ENCODE measurements at regions not wholly inside any gene's neighbourhood (a gene's known extent, or its start where the extent isn't known, plus 50 kb on each side); places are given as distances from the start of the nearest gene placed in this dataset.

DNA sequence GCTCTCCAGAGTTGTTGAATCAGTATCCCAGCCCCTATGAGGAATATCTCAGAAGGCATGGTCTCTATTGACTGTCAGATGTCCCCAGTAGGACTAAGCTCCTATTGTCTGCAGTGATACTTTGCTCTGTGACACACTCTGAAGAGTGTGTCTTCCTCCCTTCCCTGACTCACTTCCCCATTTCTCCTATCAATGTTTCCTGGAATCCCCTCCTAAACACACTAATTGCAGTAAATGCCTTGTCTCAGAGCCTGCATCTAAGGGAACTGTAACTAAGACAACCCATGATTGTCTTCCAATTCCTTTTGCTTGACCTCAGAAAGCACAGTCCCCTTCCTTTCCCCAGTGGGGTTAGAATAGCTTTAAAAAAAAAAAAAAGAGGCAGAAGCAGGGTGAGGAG lies 397.3 kb upstream of the PROK2 start:
- TF ChIP-seq, protein P1, sequence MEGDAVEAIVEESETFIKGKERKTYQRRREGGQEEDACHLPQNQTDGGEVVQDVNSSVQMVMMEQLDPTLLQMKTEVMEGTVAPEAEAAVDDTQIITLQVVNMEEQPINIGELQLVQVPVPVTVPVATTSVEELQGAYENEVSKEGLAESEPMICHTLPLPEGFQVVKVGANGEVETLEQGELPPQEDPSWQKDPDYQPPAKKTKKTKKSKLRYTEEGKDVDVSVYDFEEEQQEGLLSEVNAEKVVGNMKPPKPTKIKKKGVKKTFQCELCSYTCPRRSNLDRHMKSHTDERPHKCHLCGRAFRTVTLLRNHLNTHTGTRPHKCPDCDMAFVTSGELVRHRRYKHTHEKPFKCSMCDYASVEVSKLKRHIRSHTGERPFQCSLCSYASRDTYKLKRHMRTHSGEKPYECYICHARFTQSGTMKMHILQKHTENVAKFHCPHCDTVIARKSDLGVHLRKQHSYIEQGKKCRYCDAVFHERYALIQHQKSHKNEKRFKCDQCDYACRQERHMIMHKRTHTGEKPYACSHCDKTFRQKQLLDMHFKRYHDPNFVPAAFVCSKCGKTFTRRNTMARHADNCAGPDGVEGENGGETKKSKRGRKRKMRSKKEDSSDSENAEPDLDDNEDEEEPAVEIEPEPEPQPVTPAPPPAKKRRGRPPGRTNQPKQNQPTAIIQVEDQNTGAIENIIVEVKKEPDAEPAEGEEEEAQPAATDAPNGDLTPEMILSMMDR (IDR thresholded peaks at IDR 0.05; ENCODE audit: borderline replicate concordance, insufficient read depth, low read depth, low read length) = no peak
- no peak overlapping the region for H3K4me3 ChIP-seq (ENCODE audit: low read depth, low read length)

DNA sequence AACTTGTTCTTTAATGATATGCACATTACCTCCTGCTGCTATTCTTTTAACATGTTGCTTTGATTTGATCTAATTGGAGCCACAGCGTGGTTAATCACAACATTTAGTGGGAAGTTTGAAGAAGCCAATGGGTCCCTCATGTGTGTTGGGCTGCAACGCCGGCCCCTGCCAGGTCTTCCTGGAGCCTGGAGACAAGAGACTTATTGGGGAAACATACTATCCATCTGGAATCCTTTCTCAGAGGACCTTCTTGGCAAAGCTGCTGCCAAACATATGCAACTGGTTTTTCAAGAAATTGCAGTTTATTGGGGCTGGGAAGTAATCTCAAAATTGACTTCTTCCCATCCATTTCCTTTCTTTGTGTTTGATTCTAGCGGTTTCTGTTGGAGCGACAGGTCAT lies 396.3 kb upstream of the PROK2 start:
- TF ChIP-seq, protein P1 (IDR thresholded peaks at IDR 0.05; ENCODE audit: borderline replicate concordance, insufficient read depth, low read depth, low read length) = no peak
- no peak overlapping the region for H3K4me3 ChIP-seq (ENCODE audit: low read depth, low read length)

DNA sequence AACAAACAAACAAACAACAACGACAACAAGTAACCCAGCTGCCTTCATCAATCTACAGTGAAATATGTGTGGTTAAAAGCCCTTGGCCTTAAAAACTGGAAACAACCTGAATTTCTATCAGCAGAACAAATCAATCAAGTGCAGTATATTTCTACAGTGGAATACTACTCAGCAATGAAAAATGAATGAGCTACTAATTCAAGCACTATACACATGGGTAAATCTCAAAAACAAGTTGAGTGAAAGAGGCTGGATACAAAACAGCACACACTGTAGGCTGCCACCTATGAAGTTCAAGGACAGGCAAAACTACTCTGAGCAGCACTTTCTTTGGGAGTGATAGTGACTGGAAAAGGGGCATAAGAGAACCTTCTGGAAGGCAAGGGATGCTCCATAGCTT lies 395.5 kb upstream of the PROK2 start:
- H3K4me3 ChIP-seq (ENCODE audit: low read depth, low read length) = no peak overlapping the region
- TF ChIP-seq, protein P1 (IDR thresholded peaks at IDR 0.05; ENCODE audit: borderline replicate concordance, insufficient read depth, low read depth, low read length) = no peak

DNA sequence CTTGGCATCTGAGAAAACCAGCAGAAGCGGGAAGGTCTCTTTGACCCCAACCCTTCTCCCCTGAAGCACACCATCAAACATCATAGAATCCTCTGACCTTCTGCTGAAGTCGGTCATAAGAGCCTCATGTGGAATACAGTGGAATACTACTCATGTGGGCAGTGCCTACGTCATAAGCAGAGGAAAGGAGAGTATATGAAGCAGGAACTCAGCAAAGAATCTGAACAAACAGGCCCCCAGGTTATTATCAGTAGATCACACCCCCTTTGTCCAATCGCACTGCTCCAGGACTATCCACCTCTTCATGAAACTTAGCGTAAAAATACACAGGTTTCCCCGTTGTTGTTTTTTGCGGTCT lies 394.1 kb upstream of the PROK2 start:
- TF ChIP-seq, protein P1 (IDR thresholded peaks at IDR 0.05; ENCODE audit: borderline replicate concordance, insufficient read depth, low read depth, low read length) = no peak
- no peak overlapping the region for H3K4me3 ChIP-seq (ENCODE audit: low read depth, low read length)

DNA sequence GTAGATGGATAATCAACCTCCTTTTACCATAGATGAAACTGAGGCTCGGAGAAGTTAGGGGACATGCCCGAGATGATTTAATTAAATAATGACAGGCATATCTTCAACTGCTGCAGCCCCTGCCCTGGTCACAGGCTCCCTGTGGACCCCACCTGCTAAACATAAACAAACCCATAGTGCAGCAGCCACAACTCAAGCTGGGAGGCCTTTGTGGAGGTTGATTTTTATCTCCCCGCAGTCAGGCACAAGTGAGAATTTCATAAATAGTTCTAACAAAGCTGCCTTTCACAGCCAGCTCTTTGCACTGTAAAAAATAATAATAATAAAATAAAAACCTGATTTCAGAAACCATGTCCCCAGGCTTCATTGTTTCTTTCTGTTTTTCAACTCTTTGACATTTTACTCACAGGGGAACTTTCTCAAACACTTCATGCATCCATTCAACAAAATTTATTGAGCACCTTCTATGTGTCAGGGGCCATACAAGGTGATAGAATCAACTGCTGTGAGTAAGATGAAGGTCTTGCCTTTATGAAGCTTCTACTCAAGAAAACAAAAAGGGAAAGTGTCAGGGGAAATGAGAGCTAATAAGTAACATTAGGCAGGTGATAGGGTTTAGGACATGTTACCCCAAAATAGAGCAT lies 393.6 kb upstream of the PROK2 start:
- H3K4me3 ChIP-seq (ENCODE audit: low read depth, low read length) = no peak overlapping the region
- TF ChIP-seq, protein P1 (IDR thresholded peaks at IDR 0.05; ENCODE audit: borderline replicate concordance, insufficient read depth, low read depth, low read length) = no peak

DNA sequence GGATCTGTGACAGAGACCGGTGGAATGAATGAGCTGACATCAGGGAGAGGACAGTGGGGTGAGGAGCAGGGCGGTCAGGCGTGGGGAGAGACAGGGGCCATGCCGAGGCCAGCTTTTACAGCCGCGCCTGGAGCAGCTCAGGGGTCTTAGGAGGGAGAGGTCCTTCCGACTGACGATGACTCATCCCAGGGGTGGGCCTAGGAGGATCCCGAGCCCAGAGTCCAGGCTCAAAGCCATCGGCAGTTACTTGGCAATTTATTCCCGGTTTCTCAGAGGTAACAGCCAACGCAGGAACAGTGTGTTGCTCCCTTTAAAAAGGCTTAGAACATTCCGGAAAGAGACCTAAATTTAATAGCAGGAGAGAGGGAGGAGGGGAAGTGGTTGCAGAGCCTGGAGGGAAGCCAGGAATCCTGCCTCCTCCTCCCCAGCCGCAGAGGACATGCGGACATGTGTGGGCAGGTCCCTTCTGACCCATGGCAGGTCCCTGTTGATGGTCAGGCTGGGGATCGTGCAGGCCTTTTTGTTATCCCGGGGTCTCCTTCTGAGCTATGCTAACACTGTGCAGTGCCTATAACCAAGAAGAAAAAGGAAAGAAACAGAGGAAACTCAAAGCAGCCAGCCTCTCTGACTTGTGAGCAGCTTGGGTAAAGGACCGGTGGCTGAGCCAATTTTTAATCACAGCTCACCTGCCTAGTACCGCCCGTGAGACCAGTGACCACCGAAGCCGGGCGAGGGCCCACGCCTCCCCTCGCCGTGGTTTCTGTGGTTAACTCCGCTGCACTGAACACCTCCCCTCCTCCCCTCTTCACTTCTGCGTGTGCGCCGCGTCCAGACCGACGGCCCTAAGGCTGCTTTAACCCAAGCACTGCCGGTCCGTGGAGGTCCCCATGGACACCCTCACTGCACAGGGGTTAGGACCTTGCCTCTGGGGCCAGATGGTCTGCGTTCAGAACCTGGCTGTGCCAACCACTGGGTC lies 392.4 kb upstream of the PROK2 start:
- H3K4me3 ChIP-seq (ENCODE audit: low read depth, low read length) = peak overlapping the region; percentile 26
- TF ChIP-seq, protein P1 (IDR thresholded peaks at IDR 0.05; ENCODE audit: borderline replicate concordance, insufficient read depth, low read depth, low read length) = no peak

Measured in GM12875 (cell line).